ENCODE measurements at regions not wholly inside any gene's neighbourhood (a gene's known extent, or its start where the extent isn't known, plus 50 kb on each side); places are given as distances from the start of the nearest gene placed in this dataset.

GRCh38 chr4:28357990-28358389 lies 1497.3 kb downstream of the STIM2 start:
- TF ChIP-seq, protein P1, sequence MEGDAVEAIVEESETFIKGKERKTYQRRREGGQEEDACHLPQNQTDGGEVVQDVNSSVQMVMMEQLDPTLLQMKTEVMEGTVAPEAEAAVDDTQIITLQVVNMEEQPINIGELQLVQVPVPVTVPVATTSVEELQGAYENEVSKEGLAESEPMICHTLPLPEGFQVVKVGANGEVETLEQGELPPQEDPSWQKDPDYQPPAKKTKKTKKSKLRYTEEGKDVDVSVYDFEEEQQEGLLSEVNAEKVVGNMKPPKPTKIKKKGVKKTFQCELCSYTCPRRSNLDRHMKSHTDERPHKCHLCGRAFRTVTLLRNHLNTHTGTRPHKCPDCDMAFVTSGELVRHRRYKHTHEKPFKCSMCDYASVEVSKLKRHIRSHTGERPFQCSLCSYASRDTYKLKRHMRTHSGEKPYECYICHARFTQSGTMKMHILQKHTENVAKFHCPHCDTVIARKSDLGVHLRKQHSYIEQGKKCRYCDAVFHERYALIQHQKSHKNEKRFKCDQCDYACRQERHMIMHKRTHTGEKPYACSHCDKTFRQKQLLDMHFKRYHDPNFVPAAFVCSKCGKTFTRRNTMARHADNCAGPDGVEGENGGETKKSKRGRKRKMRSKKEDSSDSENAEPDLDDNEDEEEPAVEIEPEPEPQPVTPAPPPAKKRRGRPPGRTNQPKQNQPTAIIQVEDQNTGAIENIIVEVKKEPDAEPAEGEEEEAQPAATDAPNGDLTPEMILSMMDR (IDR thresholded peaks at IDR 0.05 in 2 of 3, conservative IDR thresholded peaks at IDR 0.05 in 1 of 3; ENCODE audit: control insufficient read depth in 2 of 3, extremely low read depth in 1 of 3, insufficient read depth in 1 of 3, low read depth in 3 of 3, low read length in 3 of 3), result peak in 1 of 3 experiments; percentile 6; a peak in 1 of 6 replicates
- TF ChIP-seq, protein P2, sequence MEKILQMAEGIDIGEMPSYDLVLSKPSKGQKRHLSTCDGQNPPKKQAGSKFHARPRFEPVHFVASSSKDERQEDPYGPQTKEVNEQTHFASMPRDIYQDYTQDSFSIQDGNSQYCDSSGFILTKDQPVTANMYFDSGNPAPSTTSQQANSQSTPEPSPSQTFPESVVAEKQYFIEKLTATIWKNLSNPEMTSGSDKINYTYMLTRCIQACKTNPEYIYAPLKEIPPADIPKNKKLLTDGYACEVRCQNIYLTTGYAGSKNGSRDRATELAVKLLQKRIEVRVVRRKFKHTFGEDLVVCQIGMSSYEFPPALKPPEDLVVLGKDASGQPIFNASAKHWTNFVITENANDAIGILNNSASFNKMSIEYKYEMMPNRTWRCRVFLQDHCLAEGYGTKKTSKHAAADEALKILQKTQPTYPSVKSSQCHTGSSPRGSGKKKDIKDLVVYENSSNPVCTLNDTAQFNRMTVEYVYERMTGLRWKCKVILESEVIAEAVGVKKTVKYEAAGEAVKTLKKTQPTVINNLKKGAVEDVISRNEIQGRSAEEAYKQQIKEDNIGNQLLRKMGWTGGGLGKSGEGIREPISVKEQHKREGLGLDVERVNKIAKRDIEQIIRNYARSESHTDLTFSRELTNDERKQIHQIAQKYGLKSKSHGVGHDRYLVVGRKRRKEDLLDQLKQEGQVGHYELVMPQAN (conservative IDR thresholded peaks at IDR 0.05), result no peak
- TF ChIP-seq BCL11A (IDR thresholded peaks at IDR 0.05; ENCODE audit: low read depth, low read length), result no peak
- no peak for TF ChIP-seq IRF3 (IDR thresholded peaks at IDR 0.05)
- no peak for TF ChIP-seq NFIC (IDR thresholded peaks at IDR 0.05; ENCODE audit: low read depth, low read length)
- TF ChIP-seq, protein P3, sequence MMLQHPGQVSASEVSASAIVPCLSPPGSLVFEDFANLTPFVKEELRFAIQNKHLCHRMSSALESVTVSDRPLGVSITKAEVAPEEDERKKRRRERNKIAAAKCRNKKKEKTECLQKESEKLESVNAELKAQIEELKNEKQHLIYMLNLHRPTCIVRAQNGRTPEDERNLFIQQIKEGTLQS (IDR thresholded peaks at IDR 0.05; ENCODE audit: borderline replicate concordance, extremely low read depth, low read depth, low read length), result no peak
- TF ChIP-seq, protein P4, sequence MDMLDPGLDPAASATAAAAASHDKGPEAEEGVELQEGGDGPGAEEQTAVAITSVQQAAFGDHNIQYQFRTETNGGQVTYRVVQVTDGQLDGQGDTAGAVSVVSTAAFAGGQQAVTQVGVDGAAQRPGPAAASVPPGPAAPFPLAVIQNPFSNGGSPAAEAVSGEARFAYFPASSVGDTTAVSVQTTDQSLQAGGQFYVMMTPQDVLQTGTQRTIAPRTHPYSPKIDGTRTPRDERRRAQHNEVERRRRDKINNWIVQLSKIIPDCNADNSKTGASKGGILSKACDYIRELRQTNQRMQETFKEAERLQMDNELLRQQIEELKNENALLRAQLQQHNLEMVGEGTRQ (IDR thresholded peaks at IDR 0.05; ENCODE audit: borderline replicate concordance, low read depth, low read length), result no peak
- TF ChIP-seq TAF1 (IDR thresholded peaks at IDR 0.05; ENCODE audit: borderline replicate concordance, low read depth, low read length), result no peak
- TF ChIP-seq MAX (IDR thresholded peaks at IDR 0.05; ENCODE audit: low read depth, low read length), result no peak
- no peak for TF ChIP-seq TBL1XR1 (IDR thresholded peaks at IDR 0.05; ENCODE audit: low read depth, low read length)
- TF ChIP-seq POLR2AphosphoS5 (IDR thresholded peaks at IDR 0.05; ENCODE audit: low read length), result no peak
- TF ChIP-seq PML (IDR thresholded peaks at IDR 0.05; ENCODE audit: low read length), result no peak

All from GM12878 (cell line).